ENCODE measurements at regions not wholly inside any gene's neighbourhood (a gene's known extent, or its start where the extent isn't known, plus 50 kb on each side); places are given as distances from the start of the nearest gene placed in this dataset.

GRCh38 chr7:106775975-106776607, 89.0 kb upstream of the PIK3CG start:
- no peak for DNase-seq (ENCODE audit: low spot score)

- no peak for DNase-seq (ENCODE audit: low spot score)
Observed at GRCh38 chr7:106776618-106777347, 88.3 kb upstream of the PIK3CG start.

- no peak for DNase-seq (ENCODE audit: low spot score)
Observed at GRCh38 chr7:106777674-106778299, 87.3 kb upstream of the PIK3CG start.

- DNase-seq (ENCODE audit: low spot score), result no peak
Observed at GRCh38 chr7:106778656-106779250, 86.3 kb upstream of the PIK3CG start.

- DNase-seq (ENCODE audit: low spot score), result peak; percentile 35
Observed at GRCh38 chr7:106779877-106780276, 85.2 kb upstream of the PIK3CG start.

GRCh38 chr7:106781007-106781406, 84.1 kb upstream of the PIK3CG start:
- no peak for DNase-seq (ENCODE audit: low spot score)

- no peak for DNase-seq (ENCODE audit: low spot score)
Observed at GRCh38 chr7:106781828-106782544, 83.1 kb upstream of the PIK3CG start.

- no peak for DNase-seq (ENCODE audit: low spot score)
Observed at GRCh38 chr7:106783286-106783685, 81.8 kb upstream of the PIK3CG start.

GRCh38 chr7:106788637-106789036, 76.4 kb upstream of the PIK3CG start:
- no peak for DNase-seq (ENCODE audit: low spot score)

- DNase-seq (ENCODE audit: low spot score), result no peak
Observed at GRCh38 chr7:106791526-106791925, 73.6 kb upstream of the PIK3CG start.

GRCh38 chr7:106792233-106792926, 72.7 kb upstream of the PIK3CG start:
- DNase-seq (ENCODE audit: low spot score), result no peak

GRCh38 chr7:106793015-106793975, 71.8 kb upstream of the PIK3CG start:
- DNase-seq (ENCODE audit: low spot score), result peak; percentile 15

GRCh38 chr7:106794276-106795083, 70.6 kb upstream of the PIK3CG start:
- DNase-seq (ENCODE audit: low spot score), result no peak

- DNase-seq (ENCODE audit: low spot score), result no peak
Observed at GRCh38 chr7:106795084-106795876, 69.8 kb upstream of the PIK3CG start.

- no peak for DNase-seq (ENCODE audit: low spot score)
Observed at GRCh38 chr7:106795877-106796231, 69.2 kb upstream of the PIK3CG start.

- no peak for DNase-seq (ENCODE audit: low spot score)
Observed at GRCh38 chr7:106797937-106798336, 67.1 kb upstream of the PIK3CG start.

- no peak for DNase-seq (ENCODE audit: low spot score)
Observed at GRCh38 chr7:106802589-106802988, 62.5 kb upstream of the PIK3CG start.

GRCh38 chr7:106806556-106806955, 58.5 kb upstream of the PIK3CG start:
- DNase-seq (ENCODE audit: low spot score), result no peak

GRCh38 chr7:106807474-106807873, 57.6 kb upstream of the PIK3CG start:
- no peak for DNase-seq (ENCODE audit: low spot score)

All from HuH-7.5 (cell line).